SKM-1 (cell line): ENCODE measurements at regions not wholly inside any gene's neighbourhood (a gene's known extent, or its start where the extent isn't known, plus 50 kb on each side); places are given as distances from the start of the nearest gene placed in this dataset.
"Not testable (repeated sequence)": the region's sequence is repeated elsewhere in the genome, so short reads cannot be mapped to it uniquely, and the experiment has no call there.

Experiments
- DNase-seq: peaks from one replicate; lab custom pipeline; 2025; ENCODE audit not compliant: unreplicated experiment; lab: John Stamatoyannopoulos, UW

- DNase-seq: no peak
These were observed 59.8 kb downstream of the ATOH1 start for GRCh38 chr4:93888308-93888707.

GRCh38 chr4:93888768-93889167 lies 60.2 kb downstream of the ATOH1 start:
- DNase-seq: no peak

- DNase-seq: no peak
These were observed 62.7 kb downstream of the ATOH1 start for GRCh38 chr4:93891244-93891643.

GRCh38 chr4:93894995-93895394 lies 66.4 kb downstream of the ATOH1 start:
- DNase-seq: no peak

DNA sequence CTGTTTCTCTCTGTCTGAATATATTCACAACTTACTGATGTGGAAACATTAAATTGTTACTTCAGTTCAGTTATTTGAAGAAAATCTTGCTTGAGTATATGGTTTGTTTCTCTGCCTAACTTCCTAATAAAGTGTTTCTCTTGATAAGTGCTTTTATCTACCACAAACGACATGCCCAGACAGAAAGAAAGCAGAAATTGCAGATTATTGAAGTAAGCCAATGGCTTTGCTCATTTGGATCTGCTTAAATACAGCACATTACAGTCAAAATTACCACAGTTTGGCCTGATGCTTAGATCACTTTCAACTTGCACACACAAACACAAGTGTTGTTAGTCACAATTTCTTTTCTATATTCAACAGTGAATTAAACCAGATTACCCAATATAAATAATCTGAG lies 68.0 kb downstream of the ATOH1 start:
- no peak for DNase-seq

GRCh38 chr4:93897559-93897958 lies 69.0 kb downstream of the ATOH1 start:
- DNase-seq: no peak

DNA sequence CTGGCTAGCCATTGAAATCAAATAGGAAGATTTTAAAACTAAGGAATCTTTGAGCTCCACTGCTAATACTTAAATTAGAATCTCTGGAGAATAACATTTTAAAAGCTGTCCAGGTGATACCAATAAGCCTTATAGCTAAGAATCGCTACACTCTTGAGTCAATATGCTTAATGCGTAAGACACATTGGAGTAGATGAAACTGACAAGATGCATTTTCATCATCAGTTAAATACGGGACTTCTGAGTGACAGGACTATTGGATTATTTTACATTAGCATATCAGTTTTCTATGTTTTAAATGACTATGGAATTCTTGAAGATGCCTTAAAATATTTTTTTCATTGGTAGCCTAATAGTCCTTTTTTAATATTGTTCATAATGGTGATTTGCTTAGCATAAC lies 80.2 kb downstream of the ATOH1 start:
- DNase-seq: no peak

GRCh38 chr4:93911671-93912070 lies 83.1 kb downstream of the ATOH1 start:
- no peak for DNase-seq

- no peak for DNase-seq
These were observed 83.6 kb downstream of the ATOH1 start for GRCh38 chr4:93912146-93912545.

GRCh38 chr4:93918856-93919255 lies 90.3 kb downstream of the ATOH1 start:
- DNase-seq: no peak

DNA sequence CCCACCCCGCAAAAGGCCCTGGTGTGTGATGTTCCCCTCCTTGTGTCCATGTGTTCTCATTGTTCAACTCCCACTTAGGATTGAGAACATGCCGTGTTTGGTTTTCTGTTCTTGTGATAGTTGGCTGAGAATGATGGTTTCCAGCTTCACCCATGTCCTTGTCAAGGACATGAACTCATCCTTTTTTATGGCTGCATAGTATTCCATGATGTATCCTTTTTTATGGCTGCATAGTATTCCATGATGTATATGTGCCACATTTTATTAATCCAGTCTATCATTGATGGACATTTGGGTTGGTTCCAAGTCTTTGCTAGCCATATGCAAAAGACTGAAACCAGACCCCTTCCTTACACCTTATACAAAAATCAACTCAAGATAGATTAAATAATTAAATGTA lies 95.0 kb downstream of the ATOH1 start:
- not testable (repeated sequence) for DNase-seq

DNA sequence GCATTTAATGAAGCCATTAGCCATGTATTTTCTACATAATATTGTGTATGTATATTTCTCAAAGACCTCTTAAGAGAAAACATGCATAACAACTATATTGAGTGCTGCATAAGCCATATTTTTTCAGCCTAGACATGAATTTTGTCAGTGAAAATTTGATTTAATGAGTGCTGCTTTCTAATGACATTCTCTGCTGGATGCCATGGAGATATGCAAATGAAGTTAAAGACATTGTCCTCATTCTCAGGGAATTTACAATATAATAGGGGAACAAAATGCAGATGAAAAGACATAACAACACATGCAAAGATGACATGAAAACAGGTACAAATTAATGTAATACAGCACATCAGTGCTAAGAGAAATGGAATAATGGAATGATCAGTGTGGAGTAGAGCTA lies 118.7 kb downstream of the ATOH1 start:
- no peak for DNase-seq

- DNase-seq: not testable (repeated sequence)
These were observed 121.7 kb downstream of the ATOH1 start for GRCh38 chr4:93950239-93950638.

GRCh38 chr4:93957186-93957585 lies 128.6 kb downstream of the ATOH1 start:
- DNase-seq: no peak

- no peak for DNase-seq
These were observed 131.9 kb downstream of the ATOH1 start for GRCh38 chr4:93960450-93960849.

DNA sequence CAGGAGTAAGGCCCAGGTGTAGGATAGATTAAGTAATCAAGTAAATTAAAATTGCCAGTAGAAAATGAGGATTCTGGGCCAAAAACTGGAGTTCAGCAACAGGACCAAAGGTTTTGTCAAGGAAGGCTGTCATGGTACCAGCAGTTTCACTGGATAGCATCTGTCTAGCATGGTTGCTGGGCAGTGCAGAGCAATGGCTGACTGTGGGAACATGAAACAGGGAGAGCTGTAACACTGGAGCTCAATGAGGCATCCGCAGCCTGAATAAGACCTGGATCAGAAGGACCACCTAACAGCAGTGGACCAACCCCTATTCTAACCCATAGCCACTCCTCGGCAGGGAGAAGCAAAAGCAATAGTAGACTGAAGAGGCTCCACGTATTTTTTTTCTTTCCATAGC lies 132.4 kb downstream of the ATOH1 start:
- DNase-seq: no peak

GRCh38 chr4:93981594-93981993 lies 153.0 kb downstream of the ATOH1 start:
- DNase-seq: no peak

DNA sequence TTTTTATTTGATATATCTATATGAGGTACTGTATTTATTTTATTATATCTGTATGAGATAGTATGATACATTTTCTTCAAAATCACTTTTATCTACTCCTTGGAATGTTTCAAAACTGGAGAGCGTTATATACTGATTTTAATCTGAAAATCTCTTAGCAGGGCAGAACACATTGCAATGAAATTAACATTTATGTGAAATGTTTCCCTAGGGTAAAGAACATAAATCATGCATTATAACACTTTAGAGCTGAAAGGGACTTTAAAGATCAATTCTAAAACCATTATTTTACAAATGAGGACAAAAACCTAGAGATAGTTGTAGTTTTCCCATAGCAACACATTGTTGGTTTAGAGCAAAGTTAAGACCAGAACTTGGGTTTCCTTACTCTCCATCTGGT lies 153.7 kb downstream of the ATOH1 start:
- DNase-seq: no peak

- no peak for DNase-seq
These were observed 154.6 kb downstream of the ATOH1 start for GRCh38 chr4:93983140-93983539.

DNA sequence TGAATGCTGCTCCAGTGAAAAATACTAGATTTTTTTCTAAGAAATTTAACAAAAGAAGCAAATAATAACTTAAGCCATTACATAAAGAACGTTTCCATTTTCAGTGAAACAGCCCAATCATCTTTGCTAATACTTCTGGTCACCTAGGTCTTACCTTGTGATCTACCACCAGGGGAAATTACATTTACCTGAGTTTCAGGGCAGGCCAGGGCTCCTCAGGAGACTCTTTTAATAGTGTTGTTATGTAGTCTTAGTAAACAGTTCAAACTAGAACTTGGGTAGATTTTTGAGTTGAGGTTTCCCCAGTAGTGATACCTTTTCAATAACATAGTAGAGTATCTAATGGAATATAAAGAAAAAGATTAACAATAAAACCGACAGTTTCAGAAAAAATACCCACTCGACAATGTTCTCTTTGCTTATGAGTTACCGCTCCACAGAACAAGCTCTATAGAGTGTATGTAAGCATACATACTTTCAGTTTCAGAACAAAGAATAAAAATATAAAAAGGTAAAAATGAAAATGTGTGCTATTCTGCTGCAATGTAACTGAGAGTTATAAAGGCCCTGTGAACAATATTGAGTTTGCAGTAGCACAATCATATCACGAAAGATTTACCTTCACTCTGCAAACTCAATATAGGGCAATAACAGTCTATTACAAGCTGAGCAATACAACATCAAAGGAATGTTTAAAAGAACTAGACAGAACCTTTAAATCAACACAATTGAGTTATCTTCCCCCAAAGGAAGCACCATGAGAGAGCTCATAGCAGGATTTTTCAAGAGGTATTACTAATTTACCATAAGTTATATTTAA lies 165.8 kb downstream of the ATOH1 start:
- DNase-seq: no peak

DNA sequence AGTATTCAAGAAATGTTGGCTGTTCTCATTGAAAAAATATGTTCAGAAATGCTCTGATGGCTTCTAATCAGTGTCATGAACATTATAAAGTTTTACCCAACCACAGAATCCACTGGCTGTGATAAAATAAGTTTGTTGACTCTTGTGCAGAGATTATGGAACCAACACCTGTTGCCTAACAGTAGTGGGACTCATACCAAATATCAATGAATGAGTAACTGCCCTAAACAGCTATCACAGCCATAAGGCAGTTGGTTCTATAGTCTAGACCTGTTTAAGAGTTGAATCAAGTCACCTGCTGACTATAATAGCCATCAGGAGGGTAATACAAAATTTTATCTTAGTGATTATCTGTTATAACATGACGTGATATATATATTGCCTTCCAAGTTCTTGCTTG lies 168.3 kb downstream of the ATOH1 start:
- no peak for DNase-seq

- no peak for DNase-seq
These were observed 172.0 kb downstream of the ATOH1 start for GRCh38 chr4:94000559-94000958.

DNA sequence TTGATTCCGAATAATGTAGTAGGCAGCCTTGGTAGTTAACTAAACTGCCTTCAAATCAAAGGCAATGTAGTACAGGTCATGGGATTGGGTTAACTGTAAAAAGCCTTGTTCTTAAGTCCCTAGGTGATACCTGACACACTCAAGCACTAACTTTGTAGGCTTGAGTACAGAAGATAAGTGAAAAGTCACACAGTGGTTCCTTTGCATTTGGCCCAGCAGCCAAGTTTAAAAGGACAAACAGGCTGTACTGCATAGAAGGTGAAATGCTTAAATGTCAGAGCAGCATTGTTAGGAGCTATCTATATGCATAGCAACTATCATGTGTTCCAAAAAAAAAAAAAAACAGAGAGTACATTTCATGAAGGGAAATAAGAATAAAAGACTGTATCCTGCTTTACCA lies 178.4 kb downstream of the ATOH1 start:
- no peak for DNase-seq
